ENCODE measurements at regions not wholly inside any gene's neighbourhood (a gene's known extent, or its start where the extent isn't known, plus 50 kb on each side); places are given as distances from the start of the nearest gene placed in this dataset.
"Not testable (repeated sequence)": the region's sequence is repeated elsewhere in the genome, so short reads cannot be mapped to it uniquely, and the experiment has no call there.

DNA sequence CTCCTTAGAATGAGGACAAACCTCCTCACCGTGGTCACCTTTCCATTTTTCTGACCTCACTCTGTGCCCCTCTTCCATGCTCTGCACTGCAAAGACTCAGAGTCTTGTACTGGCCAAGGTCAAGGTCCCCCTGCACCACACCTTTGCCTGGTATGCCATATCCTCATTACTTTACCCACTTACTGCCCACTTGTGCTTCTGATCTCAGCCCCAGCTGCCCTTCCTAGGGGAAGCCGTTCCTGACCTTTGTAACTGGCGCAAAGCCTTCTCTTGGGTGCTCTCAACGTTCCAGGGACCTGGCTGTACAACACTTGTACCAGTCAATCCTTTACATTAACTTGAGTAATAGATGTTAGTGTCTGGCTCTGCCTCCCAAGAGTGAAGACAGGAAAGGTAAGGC lies 256.0 kb downstream of the SV2B start:
- DNase-seq (ENCODE audit: low read depth in 1 of 2, low spot score in 1 of 2), result no peak

GRCh38 chr15:91357011-91357410 lies 257.0 kb downstream of the SV2B start:
- DNase-seq (ENCODE audit: low read depth in 1 of 2, low spot score in 1 of 2), result no peak

- no peak for DNase-seq (ENCODE audit: low read depth in 1 of 2, low spot score in 1 of 2)
Observed at GRCh38 chr15:91357486-91357885, 257.4 kb downstream of the SV2B start.

GRCh38 chr15:91358405-91358804 lies 258.3 kb downstream of the SV2B start:
- DNase-seq (ENCODE audit: low read depth in 1 of 2, low spot score in 1 of 2), result no peak

- not testable (repeated sequence) for DNase-seq (ENCODE audit: low read depth in 1 of 2, low spot score in 1 of 2)
Observed at GRCh38 chr15:91361696-91362095, 261.6 kb downstream of the SV2B start.

- no peak for DNase-seq (ENCODE audit: low read depth in 1 of 2, low spot score in 1 of 2)
Observed at GRCh38 chr15:91366111-91366510, 266.1 kb downstream of the SV2B start.

GRCh38 chr15:91368611-91369010 lies 268.6 kb downstream of the SV2B start:
- DNase-seq (ENCODE audit: low read depth in 1 of 2, low spot score in 1 of 2), result no peak

DNA sequence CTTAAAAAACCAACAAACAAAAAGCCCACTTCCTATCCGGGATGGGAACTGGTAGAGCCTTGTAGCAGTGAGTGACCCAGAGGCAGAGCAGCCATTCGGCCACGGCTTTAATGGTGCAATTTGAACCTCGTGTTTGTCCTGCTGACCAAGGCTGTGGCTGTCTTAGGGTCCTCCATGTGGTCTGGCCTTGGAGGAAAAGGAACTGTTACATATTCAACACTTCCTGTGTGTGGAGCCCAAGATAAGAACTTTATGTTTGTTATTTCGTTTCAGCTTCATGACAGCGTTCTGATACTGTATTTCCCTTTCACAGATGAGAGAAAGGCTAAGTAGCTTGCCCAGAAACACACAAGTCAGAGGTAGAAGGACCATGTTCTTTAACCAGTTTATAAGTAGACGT lies 269.8 kb downstream of the SV2B start:
- DNase-seq (ENCODE audit: low read depth in 1 of 2, low spot score in 1 of 2), result no peak

GRCh38 chr15:91371345-91371744 lies 271.3 kb downstream of the SV2B start:
- DNase-seq (ENCODE audit: low read depth in 1 of 2, low spot score in 1 of 2), result not testable (repeated sequence)

DNA sequence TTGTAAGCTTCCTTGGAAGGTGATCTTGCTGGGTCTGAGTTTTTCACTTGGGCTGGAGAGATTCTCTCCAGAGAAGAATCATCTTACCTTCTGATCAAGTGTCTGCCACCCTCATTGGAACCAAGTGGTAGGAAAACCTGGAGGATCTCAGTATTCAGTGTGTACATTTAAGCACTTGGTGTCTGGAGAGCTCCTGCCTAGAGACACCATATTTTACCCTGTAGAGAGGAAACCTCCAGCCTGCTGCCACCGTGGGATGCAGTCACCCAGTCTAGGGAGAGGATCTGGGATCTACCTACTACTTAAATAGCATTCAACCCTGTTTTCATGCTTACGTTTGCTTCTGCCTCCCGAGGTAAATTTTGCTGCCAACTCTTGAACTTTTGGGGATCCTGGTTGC lies 274.3 kb downstream of the SV2B start:
- no peak for DNase-seq (ENCODE audit: low read depth in 1 of 2, low spot score in 1 of 2)

GRCh38 chr15:91376038-91376437 lies 276.0 kb downstream of the SV2B start:
- DNase-seq (ENCODE audit: low read depth in 1 of 2, low spot score in 1 of 2), result no peak

DNA sequence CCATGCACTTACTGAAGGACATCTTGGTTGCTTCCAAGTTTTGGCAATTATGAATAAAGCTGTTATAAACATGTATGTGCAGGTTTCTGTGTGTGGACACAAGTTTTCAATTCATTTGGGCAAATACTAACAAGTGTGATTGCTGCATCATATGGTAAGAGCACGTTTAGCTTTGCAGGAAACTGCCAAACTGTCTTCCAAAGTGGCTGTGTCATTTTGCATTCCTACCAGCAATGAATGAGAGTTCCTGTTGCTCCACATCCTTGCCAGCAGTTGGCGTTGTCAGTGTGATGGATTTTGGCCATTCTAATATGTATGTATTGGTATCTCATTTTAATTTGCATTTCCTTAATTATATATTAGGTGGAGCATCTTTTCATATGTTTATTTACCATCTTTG lies 280.1 kb downstream of the SV2B start:
- no peak for DNase-seq (ENCODE audit: low read depth in 1 of 2, low spot score in 1 of 2)

DNA sequence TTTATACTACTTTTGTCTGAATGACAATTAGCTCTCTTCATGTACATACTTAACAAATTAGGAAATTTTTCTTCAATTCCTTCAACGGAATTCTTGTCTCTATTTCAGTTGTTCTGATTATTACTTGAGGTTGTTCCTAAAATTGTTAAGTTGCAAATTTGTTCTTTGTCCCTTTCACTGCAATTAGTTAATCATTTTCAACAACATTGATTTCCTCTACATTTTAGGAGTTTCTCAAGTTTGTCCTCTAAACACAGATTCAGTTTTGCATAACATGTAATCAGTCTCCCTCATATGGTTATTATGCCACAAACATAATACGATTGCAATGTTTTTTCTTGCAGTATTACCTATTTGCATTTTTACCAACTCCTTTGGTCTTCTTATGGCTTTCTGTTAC lies 283.5 kb downstream of the SV2B start:
- no peak for DNase-seq (ENCODE audit: low read depth in 1 of 2, low spot score in 1 of 2)

DNA sequence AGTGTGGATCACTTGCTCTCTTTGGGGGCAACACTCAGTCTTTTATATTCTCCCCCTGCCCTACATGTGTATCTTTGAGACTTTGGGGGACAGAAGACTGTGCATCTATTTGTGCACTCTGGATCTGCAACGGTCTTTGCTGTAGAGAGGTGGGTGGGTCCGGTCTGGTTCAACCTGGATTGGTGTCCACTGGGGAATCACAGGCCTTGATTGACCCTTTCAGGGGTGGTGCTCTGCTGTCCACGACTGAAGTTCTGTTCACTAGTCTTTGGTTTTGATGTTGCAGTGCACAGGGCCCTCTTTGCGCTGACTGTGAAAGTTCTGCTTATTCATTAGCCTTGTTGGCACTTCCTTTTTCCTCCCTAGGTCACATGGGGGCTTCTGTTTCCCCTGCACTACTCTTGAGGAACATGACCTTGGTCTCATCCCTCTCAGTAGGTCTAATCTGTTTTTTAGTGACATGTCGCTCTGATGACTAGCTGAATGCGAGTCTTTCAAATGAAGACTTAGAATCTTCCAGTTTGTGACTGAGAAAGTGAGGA lies 284.2 kb downstream of the SV2B start:
- no peak for DNase-seq (ENCODE audit: low read depth in 1 of 2, low spot score in 1 of 2)

DNA sequence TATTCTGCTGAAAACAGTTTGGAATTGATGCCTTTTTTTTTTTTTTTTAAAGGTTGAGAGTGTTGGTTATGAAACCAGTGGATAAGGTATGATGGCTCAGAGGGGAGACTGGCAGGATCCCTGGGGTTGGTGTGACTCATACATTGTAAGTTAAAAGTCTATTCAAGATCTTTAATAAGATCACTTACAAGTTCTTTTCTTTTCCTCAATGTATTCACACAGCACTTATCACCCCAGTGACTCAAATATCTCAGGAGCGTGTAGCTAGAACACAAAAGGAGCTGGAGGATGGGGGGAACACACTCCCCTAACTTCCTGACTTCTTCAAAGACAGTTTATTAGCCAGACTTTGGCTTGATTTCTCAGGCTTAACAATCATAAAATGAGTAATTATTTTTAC lies 285.3 kb downstream of the SV2B start:
- DNase-seq (ENCODE audit: low read depth in 1 of 2, low spot score in 1 of 2), result no peak

DNA sequence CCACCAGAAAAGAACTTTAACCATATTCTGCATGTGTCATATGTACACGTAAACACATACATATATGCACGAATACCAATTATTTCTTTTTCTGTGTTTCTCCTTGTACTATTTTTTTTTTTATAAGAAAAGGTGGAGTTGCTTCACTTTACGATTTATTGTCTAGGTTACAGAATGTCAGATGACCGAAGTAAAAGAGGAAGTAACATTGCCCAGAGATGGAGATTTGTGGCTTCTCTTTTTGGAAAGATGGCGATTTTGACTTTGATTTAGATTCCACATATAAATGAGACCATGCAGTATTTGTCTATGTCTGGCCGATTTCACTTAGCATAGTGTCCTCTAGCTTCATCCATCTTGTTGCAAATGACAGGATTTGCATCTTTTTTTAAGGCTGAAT lies 293.1 kb downstream of the SV2B start:
- no peak for DNase-seq (ENCODE audit: low read depth in 1 of 2, low spot score in 1 of 2)

DNA sequence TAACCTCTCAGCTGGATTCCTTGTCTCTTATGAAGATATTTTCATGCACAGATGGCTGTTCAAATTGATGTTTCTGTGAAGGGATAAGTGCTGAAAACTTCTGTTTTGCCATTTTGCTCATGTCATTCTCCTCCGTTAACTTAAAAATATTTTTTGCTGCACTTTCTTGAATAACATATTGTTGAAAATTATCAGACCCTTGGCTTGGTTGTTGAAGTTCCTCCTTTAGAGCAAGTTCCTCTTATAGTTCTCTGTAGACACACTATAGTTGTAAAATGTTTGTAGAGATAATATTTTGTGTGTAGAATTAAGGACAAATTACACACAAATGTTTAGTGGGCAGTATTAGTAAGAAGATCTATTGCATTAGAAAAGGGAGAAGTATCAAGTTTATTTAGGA lies 300.4 kb downstream of the SV2B start:
- DNase-seq (ENCODE audit: low read depth in 1 of 2, low spot score in 1 of 2), result no peak

DNA sequence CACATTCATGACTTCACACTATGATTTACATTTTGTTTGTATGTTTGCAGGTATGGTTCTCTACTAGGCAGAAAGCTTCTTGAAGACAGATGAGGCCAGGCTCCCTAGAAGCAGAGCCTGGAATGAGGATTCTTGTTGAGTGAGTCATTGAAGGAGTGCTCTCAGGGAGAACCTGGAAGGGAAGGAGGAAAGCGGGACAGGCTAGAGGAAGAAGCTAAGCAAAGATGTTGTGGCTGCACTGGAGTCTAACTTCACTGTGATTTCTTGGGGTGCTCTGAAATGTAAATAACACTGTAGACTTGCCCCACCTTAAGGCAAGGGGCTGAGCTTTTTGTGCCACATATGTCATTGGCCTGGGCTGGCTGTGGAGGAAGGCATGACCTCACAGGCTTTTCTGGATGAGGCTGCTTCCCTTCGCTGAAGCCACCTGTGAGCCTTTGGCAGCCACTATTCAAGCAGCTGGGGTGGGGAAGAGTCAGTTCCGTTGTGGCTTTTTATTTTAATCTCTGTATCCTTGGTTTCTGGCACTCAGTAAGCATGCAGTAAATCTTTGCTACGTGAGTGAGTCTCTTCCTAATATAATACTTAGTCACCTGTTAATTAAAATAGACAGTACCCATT lies 307.3 kb downstream of the SV2B start:
- DNase-seq (ENCODE audit: low read depth in 1 of 2, low spot score in 1 of 2), result no peak

- no peak for DNase-seq (ENCODE audit: low read depth in 1 of 2, low spot score in 1 of 2)
Observed at GRCh38 chr15:91408476-91409076, 308.5 kb downstream of the SV2B start.

DNA sequence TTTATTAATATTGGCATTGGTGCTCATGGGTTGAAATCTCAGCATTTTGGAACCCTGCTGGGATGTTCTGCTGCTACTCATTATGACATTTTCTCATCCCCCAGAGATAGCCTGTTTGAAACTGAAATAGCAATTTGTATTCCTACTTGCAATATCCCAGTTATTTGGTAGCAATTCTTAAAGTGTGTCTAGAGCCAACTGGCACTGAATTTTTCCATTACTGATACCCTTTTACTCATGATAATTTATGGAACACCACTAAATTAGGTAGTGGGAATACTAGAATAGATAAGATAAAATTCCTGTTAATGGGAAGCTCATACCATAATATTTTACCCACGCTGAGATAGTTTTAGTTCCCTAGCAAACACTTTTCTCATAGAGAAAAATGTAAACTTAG lies 309.3 kb downstream of the SV2B start:
- DNase-seq (ENCODE audit: low read depth in 1 of 2, low spot score in 1 of 2), result no peak

DNA sequence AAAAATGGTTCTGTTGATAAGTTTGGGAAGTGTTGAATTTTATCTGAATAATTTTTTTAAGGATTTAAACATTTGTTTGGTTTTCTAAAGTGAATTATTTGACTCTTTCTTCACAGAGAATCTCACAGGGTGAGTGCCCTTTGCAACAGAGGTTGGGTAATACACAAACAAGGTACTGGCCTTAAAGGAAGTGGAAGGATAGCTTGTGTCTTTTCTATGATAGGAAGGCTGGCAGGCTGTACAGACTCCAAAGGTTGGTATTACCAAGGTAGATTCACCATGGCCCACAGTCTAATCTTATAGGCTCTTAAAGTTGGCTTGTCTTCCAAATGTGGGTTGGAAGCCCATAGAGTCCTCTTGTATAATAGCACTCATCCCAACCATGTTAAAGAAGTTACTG lies 311.5 kb downstream of the SV2B start:
- DNase-seq (ENCODE audit: low read depth in 1 of 2, low spot score in 1 of 2), result no peak

DNA sequence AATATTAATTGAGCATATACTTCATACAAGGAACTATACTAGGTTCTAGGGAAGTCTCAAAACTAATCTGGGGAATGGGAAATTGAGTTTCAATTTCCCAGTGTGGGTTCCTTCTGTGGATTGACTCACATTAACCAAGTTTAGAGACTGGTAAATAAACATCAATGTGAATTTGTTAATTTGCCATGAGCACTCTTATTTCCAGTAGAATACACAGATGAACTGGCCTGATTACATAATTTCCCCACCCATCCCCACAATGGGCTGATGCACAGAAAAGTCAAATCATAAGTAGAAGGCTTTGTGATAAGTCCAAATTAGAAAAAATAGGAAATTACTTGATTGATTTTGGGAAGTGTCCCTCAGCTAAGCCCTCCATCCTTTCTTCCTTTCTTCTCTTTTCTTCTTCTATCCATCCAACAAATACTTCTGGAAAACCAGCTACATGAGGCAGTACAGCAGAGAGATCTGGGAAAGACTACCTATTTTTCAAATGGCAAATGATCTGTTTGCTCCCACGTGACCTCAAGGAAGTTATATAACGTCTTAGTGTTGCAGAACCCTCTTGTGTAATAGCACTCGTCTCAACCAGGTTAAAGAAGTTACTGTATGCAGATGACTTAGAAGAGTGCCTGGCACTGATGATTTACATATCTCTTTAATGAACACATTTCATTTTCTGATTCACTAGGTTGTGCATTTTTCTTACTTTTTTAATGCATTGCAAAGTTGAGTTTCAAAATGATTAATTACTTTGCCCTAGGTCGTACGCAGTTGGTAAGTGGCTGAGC lies 312.3 kb downstream of the SV2B start:
- no peak for DNase-seq (ENCODE audit: low read depth in 1 of 2, low spot score in 1 of 2)

All from stimulated activated CD4-positive, alpha-beta T cell treated with anti-CD3 and anti-CD28 coated beads, Interleukin-15, amount 100 ng/mL, for 1 hour (primary cell).